Fibroblast of peridontal ligament (primary cell): ENCODE measurements at regions not wholly inside any gene's neighbourhood (a gene's known extent, or its start where the extent isn't known, plus 50 kb on each side); places are given as distances from the start of the nearest gene placed in this dataset.
"Not testable (repeated sequence)": the region's sequence is repeated elsewhere in the genome, so short reads cannot be mapped to it uniquely, and the experiment has no call there.

Experiments used
- DNase-seq: peaks from one replicate; pipeline ENCODE4 v3.0.0-alpha.2; 2010; ENCODE audit errors: extremely low read depth

GRCh38 chr4:23533859-23534258 lies 356.0 kb downstream of the PPARGC1A start:
- DNase-seq, result no peak

DNA sequence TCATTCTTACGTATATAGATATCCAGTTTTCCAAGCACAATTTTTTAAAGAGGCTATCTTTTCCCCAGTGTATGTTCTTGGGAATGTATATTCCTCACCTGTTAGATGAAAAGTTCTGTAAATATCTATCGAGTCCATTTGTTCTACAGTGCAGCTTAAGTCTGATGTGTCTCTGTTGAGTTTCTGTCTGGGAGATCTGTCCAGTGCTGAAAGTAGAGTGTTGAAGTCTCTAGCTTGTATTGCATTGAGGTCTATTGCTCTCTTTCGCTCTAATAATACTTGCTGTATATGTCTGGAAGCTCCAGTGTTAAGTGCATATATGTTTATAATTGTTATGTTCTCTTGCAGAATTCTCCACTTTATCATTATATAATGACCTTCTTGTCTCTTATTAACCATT lies 373.1 kb downstream of the PPARGC1A start:
- DNase-seq, result no peak

- DNase-seq, result no peak
Measured at GRCh38 chr4:23504083-23504482, 385.8 kb downstream of the PPARGC1A start.

DNA sequence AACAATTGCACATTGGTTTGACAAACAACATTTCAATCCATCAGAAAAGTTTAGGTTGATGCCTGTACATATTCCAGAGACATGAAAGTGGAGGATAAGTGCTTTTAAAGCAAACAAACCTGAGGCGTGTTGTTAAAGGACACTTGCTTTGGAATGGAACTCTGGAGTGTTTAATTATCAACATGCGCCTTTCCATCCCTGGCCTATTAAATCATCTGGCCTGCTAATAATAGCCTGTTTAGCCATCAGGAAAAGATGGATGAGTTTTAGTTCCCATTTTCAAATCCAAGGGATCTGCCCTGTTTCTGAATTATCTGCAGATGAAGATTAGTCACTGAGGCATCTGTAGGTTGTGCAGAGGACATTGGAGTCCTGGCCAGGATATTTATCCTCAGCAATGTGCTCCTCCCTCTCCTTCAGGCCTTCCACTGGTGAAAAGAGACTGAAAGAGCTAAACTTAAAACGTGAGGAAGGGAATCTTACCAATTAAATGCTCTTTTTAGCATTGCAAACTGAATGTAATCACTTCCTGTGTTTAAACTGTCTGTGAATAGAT lies 388.9 kb downstream of the PPARGC1A start:
- no peak for DNase-seq

- no peak for DNase-seq
Measured at GRCh38 chr4:23485801-23486200, 404.0 kb downstream of the PPARGC1A start.

DNA sequence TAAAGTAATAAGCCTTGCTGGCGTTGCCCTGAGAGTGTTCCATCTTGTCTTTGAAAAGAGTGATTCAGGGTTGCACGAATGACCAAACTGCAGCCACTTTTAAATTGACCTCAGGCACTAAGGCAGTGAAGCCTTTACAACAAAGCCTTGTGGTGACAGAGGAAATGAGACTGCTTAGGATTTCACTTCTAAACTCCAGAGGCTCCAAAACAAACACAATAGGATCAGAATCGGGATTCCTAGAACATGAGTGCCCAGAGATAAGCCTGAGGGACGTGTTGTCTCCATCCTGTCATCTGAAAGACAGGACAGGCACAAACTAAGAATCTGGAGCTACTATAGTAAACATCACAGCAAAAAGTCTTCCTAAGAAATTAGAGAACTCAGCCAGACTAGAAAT lies 405.2 kb downstream of the PPARGC1A start:
- DNase-seq, result no peak

DNA sequence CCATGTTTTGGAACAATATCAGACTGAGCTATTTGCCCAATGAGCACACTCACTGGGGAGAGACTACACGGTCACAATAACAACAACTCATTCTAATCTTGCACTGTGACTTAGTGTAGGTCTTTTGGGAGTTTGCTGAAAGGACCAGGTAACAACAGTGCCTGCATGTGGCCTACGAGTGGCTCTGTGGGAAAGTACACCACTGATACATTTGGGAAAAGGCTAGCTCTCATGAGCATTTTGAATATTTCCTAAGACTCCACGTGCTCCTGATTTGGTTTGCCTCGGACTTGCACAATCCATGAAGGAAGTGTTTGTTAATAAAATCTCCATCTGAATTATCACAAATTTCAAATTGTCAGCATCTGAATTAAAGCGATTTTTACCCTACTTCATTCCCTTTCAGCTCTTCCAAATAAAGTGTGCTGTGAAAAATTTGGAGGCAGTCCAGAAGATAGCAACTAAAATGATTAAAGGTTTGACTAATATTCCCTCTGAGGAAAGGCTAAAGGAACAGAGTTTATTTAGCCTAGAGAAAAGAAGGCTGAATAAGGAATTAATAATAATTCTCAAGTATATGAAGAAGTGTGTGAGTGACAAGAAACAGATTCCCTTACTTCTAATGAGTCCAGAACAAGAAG lies 406.4 kb downstream of the PPARGC1A start:
- no peak for DNase-seq

GRCh38 chr4:23481566-23481965 lies 408.3 kb downstream of the PPARGC1A start:
- no peak for DNase-seq

- no peak for DNase-seq
Measured at GRCh38 chr4:23477905-23478304, 411.9 kb downstream of the PPARGC1A start.

DNA sequence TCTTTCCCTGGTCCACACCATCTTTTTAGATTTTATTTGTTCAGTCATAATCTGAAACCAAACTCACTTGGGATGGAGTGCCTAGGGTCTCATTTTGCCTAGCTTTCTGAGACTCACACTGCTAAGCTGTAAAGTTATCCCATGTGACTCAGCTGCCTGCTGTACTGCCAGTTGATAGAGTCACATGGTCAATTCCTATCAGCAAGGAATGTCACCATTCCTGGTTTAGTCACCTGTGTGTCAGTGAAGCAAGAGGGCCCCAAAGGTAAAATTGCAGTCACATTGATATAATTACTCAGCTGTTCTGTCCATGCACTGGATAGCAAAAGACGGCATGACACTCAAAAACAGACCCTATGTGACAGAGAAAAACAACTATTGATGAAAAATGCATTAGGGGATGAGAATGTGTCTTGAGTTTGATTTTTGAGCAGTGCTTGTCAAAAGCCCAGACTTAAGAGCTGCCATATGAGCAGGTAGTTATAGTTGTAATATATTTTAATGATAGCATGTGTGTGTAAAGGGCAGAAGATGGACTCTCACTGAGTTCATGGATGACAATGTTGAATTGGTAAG lies 413.2 kb downstream of the PPARGC1A start:
- no peak for DNase-seq

DNA sequence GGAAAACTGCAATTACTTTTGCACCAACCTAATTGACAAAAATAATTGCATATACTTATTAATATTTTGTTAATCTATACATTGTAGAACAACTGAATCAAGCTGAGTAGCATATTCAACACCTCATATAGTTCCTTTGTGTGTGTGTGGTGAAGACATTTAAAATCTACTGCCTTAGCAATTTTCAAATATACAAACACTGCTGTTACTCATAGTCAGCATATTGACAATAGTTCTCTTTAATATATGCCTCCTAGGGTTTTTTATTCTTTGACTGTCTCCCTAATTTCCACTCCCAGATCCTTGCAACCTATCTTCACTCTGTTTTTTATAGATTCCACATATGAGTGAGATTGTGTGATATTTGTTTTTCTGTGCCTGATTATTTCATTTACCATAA lies 426.8 kb downstream of the PPARGC1A start:
- DNase-seq, result no peak

GRCh38 chr4:23458054-23458453 lies 431.8 kb downstream of the PPARGC1A start:
- DNase-seq, result no peak

DNA sequence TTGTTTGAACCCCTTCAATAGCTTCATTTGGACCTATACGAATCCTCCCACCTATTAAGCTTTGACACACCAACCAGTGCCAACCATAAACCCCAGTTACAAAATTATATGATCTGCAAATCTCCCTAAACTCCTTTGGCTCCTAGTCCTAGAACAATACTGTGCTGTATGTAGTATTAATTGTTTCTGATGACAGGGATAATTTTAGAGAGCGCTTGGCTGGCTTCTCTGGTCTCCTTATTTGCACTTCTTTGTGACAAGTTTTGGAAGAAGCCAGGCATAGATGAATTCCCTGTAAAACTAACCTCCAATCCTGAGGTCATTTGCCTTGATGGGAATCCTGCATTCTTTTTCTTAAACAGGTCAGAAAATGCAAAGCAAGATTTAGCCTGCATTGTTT lies 433.0 kb downstream of the PPARGC1A start:
- DNase-seq, result no peak

GRCh38 chr4:23455456-23456158 lies 434.2 kb downstream of the PPARGC1A start:
- no peak for DNase-seq

DNA sequence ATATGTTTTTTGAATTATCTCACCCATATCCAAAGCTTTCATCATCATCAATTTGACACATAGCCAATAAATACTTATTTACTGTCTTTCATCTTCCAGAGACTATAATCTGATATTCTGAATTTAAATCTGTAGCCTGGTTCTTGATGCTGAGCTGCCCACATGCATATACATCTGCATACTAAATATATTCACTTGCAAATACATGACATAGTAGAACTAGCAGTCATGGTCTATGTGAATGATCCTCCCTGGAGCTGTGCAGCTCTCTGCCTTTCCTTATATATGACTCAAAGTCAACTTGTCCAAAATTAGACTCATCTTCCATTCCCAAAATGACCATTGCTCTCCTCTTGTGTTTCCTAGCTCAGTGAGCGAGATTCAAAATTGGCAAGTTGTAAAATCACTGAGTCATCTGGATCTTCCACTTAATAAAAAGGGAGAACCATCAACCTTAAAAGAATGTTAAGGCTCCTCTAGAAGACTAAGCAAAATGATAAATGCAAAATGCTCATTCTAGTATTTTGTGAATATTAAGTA lies 448.2 kb downstream of the PPARGC1A start:
- no peak for DNase-seq

DNA sequence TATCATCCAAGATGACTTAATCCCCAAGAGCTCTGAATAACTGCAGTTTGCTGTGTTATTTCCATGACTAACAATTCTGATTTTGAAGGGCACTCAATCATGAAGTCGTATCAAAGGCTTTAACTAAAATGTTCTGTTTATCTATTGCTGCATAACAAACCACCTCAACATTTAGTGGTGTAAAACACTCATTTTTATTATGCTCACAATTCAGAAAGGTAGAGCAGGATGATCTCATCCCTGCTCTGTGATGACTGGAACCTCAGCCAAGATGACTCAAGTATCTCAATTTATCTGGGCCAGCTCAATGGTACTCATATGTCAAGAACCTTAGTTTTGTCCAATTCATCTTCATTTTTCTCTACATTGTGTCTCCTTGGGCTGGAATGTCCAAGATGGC lies 451.1 kb downstream of the PPARGC1A start:
- DNase-seq, result no peak

- no peak for DNase-seq
Measured at GRCh38 chr4:23429497-23429896, 460.4 kb downstream of the PPARGC1A start.

DNA sequence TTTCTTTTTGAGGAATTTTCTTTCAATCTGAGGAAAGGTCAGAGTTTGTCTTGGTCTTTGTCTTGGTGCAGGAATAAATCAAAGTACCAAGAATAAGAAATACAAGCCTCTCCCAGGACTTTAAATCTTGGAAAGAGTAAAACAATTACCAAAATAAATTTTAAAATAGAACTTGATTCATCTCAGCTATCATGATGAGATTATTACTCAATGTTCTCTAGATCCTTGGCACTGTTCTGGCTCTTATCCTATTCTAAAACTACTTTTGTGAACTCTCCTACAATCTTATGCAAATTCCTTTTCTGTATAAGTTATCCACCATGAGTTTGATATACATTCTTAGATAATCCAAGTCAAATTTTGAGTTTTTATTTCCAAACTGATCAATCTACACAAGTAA lies 464.3 kb downstream of the PPARGC1A start:
- no peak for DNase-seq

DNA sequence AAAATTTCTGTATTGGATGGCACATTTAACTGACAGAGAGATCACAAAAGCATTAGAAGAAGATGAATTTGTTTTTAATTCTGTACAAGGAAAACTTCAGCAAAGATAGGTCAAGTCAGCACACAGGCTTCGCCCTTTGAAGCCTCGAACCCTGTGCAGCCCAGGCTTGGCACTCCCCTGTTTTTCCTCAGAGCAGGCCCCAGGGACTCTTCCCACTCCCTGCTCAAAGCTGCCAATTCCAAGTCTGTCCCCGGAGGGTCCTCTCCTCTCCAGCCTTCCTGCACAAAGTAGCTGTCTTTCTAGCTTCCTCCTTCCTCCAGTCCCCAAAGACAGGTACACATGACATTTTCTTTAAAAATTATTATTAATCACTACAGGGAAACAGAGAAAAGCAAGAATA lies 466.3 kb downstream of the PPARGC1A start:
- DNase-seq, result no peak

- DNase-seq, result no peak
Measured at GRCh38 chr4:23422878-23423277, 467.0 kb downstream of the PPARGC1A start.

DNA sequence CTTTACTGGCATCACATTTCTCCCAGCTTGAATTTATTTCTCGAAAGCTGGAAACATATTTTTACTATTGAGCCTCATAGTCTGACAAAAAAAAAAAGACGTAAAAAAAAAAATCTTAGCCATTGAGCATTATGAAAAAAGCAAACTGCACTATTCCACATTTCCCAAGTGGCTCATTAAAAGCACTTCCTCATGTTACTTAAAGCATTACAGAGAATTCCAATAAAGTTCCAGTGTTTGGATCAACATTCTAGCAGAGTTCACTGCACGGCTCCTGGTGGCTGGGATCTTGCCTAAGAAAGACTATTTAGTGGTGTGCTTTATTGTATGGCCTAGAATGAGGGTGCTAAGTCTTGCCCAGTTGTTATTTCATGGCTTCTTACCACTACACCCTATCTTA lies 476.2 kb downstream of the PPARGC1A start:
- no peak for DNase-seq

DNA sequence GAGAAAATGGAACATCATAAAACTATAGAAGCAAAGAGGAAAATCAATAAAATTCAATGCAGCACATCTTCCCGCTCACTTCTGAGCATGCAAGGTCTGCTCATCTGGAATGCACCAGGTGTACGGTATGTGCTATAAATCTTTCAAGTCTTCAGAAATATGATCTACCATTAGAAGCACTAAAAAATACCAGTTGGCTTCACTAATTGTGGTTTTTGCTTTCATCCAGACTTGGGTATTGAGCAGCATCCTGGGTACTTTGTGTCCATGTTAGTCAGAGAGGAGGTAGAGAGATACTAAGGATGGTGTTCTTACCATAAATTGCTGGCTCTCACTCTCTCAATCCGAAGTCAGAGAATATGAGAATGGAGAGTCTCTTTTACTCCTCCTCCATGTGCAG lies 477.1 kb downstream of the PPARGC1A start:
- no peak for DNase-seq

DNA sequence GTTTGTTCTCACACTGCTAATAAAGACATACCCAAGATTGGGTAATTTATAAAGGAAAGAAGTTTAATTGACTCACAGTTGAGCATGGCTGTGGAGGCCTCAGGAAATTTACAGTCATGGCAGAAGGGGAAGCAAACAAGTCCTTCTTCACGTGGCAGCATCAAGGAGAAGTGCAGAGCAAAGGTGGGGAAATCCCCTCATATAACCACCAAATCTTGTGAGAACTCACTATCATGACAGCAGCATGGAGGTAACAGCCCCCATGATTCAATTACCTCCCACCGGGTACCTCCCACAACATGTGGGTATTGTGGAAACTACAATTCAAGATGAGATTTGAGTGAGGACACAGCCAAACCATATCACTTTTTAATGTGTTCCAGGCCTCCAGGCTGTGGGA lies 480.9 kb downstream of the PPARGC1A start:
- DNase-seq, result not testable (repeated sequence)
